ENCODE measurements at regions not wholly inside any gene's neighbourhood (a gene's known extent, or its start where the extent isn't known, plus 50 kb on each side); places are given as distances from the start of the nearest gene placed in this dataset.

DNA sequence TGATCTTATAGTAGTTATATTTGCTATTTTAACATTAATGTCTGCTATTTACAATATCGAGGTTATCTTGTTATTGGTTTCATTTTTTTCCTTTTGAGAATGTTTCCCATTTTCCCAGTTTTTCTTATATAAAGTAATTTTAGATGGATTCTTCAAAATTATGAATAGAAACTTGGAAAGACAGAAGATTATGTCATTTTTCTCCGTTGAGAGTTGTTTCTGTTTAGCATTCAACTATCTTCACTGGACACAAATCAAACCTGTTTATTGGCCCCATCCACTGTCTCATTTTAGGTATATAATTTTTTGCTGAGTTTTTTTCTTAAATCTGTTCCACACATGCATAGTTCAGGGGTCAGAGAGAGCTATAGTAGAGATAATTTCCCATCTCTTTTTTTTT lies 1430.9 kb upstream of the MIR17HG start:
- TF ChIP-seq POLR2AphosphoS5 (IDR thresholded peaks at IDR 0.05) (no peak), POLR2A (IDR thresholded peaks at IDR 0.05) (no peak)
- TF ChIP-seq, protein P1, sequence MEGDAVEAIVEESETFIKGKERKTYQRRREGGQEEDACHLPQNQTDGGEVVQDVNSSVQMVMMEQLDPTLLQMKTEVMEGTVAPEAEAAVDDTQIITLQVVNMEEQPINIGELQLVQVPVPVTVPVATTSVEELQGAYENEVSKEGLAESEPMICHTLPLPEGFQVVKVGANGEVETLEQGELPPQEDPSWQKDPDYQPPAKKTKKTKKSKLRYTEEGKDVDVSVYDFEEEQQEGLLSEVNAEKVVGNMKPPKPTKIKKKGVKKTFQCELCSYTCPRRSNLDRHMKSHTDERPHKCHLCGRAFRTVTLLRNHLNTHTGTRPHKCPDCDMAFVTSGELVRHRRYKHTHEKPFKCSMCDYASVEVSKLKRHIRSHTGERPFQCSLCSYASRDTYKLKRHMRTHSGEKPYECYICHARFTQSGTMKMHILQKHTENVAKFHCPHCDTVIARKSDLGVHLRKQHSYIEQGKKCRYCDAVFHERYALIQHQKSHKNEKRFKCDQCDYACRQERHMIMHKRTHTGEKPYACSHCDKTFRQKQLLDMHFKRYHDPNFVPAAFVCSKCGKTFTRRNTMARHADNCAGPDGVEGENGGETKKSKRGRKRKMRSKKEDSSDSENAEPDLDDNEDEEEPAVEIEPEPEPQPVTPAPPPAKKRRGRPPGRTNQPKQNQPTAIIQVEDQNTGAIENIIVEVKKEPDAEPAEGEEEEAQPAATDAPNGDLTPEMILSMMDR (IDR thresholded peaks at IDR 0.05) = no peak
- Histone ChIP-seq H3K9me3 (no peaks in the 10 kb centered on the region), H3K27me3 (no peaks in the 10 kb centered on the region), H3K4me3 (no peak overlapping the region), H3K36me3 (no peaks in the 10 kb centered on the region), H3K27ac (no peak overlapping the region), H3K4me1 (no peaks in the 10 kb centered on the region)
- intact Hi-C loops (cut with DNase I; ENCODE audit: low total_unique reads) = no loop called here
- no peak for DNase-seq (ENCODE audit: low spot score in 2 of 2)

DNA sequence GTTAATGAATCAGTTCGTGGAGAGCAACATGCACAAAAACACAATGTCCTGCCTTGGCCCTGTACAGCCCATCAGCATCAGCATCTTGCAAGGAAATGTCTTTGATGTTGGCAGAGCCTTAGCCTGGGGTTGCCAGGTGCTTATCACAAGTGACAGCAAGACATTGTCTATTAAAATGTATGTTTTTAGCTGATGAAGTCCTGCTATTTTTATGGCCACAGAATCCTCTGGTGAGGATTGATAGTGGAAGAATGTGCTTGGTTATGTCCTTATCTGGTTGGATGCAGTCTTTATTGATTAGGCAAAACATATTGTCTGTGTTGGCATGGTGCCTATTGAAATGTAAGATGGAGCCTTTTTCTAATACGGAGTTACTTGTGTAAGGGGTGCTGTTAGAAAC lies 1427.0 kb upstream of the MIR17HG start:
- no peak overlapping the region for H3K4me3 ChIP-seq
- H3K27ac ChIP-seq = no peak overlapping the region
- TF ChIP-seq POLR2A (IDR thresholded peaks at IDR 0.05) (no peak), POLR2AphosphoS5 (IDR thresholded peaks at IDR 0.05) (no peak)
- TF ChIP-seq, protein P1 (IDR thresholded peaks at IDR 0.05) = no peak
- DNase-seq (ENCODE audit: low spot score in 2 of 2) = no peak
- H3K9me3 ChIP-seq = no peaks in the 10 kb centered on the region
- intact Hi-C loops (cut with DNase I; ENCODE audit: low total_unique reads) = no loop called here
- no peaks in the 10 kb centered on the region for H3K36me3 ChIP-seq
- no peaks in the 10 kb centered on the region for H3K27me3 ChIP-seq
- no peaks in the 10 kb centered on the region for H3K4me1 ChIP-seq

DNA sequence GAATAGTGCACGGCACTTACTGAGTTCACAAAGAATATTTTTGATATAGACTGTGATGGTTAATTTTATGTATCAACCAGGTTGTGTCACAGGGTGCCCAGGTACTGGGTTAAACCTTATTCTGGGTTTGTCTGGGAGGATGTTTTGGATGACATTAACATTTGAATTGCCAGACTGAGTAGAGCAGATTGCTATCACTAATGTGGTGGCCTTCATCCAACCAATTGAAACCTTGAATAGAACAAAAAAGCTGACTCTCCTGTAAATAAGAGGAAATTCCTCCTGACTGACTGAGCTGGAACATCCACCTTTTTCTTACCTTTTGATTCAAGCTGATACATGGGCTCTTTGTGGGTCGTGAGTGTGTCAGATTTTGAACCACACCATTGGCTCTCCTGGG lies 1424.4 kb upstream of the MIR17HG start:
- H3K27ac ChIP-seq = no peak overlapping the region
- intact Hi-C loops (cut with DNase I; ENCODE audit: low total_unique reads) = no loop called here

DNA sequence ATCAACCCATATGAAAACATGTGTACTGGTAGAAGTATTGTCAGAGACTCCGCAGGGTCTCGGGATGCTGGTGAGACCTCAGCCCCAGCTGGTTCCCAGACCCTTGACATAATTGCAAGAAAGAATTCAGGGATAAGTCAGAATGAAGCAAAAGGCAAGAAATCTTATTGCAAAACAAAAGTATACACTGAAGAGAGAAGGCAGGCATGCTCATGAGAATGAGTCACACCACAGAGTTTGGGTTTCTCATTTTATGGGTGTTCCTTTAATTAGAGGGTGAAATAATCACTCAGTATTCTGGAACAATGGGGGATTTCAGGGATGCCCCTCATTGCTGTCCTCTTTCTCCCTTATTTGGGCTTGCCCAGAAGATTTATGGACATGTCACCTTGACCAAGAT lies 1423.8 kb upstream of the MIR17HG start:
- intact Hi-C loops (cut with DNase I; ENCODE audit: low total_unique reads) = no loop called here
- Histone ChIP-seq H3K4me3 (no peak overlapping the region), H3K9me3 (no peaks in the 10 kb centered on the region), H3K4me1 (no peaks in the 10 kb centered on the region), H3K27me3 (no peaks in the 10 kb centered on the region), H3K36me3 (no peaks in the 10 kb centered on the region), H3K27ac (no peak overlapping the region)
- no peak for DNase-seq (ENCODE audit: low spot score in 2 of 2)
- TF ChIP-seq POLR2AphosphoS5 (IDR thresholded peaks at IDR 0.05) (no peak), POLR2A (IDR thresholded peaks at IDR 0.05) (no peak)
- TF ChIP-seq, protein P1 (IDR thresholded peaks at IDR 0.05) = no peak

More for the DNA sequence above, 1424.4 kb upstream of the MIR17HG start:
- no peaks in the 10 kb centered on the region for H3K9me3 ChIP-seq
- DNase-seq (ENCODE audit: low spot score in 2 of 2) = no peak
- H3K4me1 ChIP-seq = no peaks in the 10 kb centered on the region
- H3K4me3 ChIP-seq = no peak overlapping the region
- H3K36me3 ChIP-seq = no peaks in the 10 kb centered on the region
- no peaks in the 10 kb centered on the region for H3K27me3 ChIP-seq
- no peak for TF ChIP-seq POLR2AphosphoS5 (IDR thresholded peaks at IDR 0.05)

DNA sequence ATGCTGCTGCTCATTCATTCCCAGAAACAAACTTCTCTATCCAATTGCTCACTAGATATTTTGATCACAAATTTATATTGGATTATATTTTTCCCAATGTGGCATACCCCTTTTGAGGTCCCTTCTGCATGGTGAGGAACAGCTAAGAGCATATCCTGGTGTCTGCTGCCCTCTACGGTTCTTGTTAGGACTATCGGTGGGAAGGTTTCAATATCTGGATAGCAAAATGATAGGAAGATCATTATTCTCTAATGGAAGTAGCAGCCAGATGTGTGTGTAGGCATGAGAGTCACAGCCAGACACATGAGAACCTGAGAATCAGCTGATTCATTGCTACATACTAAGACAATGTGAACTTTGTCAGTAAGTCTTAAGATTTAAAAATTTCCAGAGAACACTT lies 1422.4 kb upstream of the MIR17HG start:
- Histone ChIP-seq H3K4me3 (no peak overlapping the region), H3K27ac (no peak overlapping the region), H3K36me3 (no peaks in the 10 kb centered on the region), H3K4me1 (no peaks in the 10 kb centered on the region), H3K27me3 (no peaks in the 10 kb centered on the region), H3K9me3 (no peaks in the 10 kb centered on the region)
- intact Hi-C loops (cut with DNase I; ENCODE audit: low total_unique reads) = no loop called here
- TF ChIP-seq, protein P1 (IDR thresholded peaks at IDR 0.05) = no peak
- DNase-seq (ENCODE audit: low spot score in 2 of 2) = no peak

DNA sequence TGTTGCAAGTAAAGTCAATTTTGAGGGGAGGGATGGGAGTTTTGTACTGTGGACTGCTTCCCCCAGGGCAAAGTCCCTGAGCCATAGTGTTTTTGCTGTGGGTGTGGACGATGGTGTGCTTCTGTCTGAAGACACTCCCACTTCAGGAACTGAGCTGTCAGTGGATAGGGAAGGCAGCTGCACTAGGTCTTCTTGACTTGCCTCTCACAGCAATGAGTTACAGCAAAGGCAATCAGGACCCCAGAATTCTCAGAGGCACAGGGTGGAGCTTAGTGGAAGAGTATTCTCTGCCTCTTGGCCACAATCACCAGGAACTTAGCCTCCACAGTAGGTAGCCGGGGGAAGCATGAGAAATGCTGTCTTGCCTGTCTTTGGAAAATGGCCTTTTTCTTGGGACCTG lies 1416.6 kb upstream of the MIR17HG start:
- H3K36me3 ChIP-seq = no peaks in the 10 kb centered on the region
- H3K27ac ChIP-seq = no peak overlapping the region
- no peaks in the 10 kb centered on the region for H3K4me1 ChIP-seq
- no peak overlapping the region for H3K4me3 ChIP-seq
- TF ChIP-seq POLR2A (IDR thresholded peaks at IDR 0.05) = no peak
- no peak for DNase-seq (ENCODE audit: low spot score in 2 of 2)
- H3K9me3 ChIP-seq = no peaks in the 10 kb centered on the region
- H3K27me3 ChIP-seq = no peaks in the 10 kb centered on the region
- intact Hi-C loops (cut with DNase I; ENCODE audit: low total_unique reads) = no loop called here
